Osteoblast (primary cell): ENCODE measurements at regions not wholly inside any gene's neighbourhood (a gene's known extent, or its start where the extent isn't known, plus 50 kb on each side); places are given as distances from the start of the nearest gene placed in this dataset.

Source experiments
- DNase-seq: peaks from one replicate; pipeline ENCODE4 v3.0.0; 2011; ENCODE audit warnings: low spot score, mixed read lengths; ENCODE audit not compliant: insufficient read length; ENCODE audit errors: missing footprints
- H2AFZ ChIP-seq: 2 replicates; pipeline ENCODE4 v1.6.0; 2011; ENCODE audit warnings: mild to moderate bottlenecking, low read length
- H3K27ac ChIP-seq: 2 replicates; pipeline ENCODE4 v1.5.1; 2011; ENCODE audit warnings: mild to moderate bottlenecking, low read depth, low read length, moderate library complexity
- H3K27me3 ChIP-seq: 2 replicates; pipeline ENCODE4 v1.6.0; 2012; ENCODE audit warnings: mild to moderate bottlenecking, control low read depth, inconsistent platforms, low read length, moderate library complexity; ENCODE audit not compliant: insufficient read depth
- H3K36me3 ChIP-seq: 2 replicates; pipeline ENCODE4 v1.5.1; 2011; ENCODE audit warnings: mild to moderate bottlenecking, low read length, control low read depth, moderate library complexity; ENCODE audit not compliant: insufficient read depth
- H3K4me1 ChIP-seq: 2 replicates; pipeline ENCODE4 v1.5.1; 2011; ENCODE audit warnings: mild to moderate bottlenecking, low read length, control low read depth, moderate library complexity; ENCODE audit not compliant: insufficient read depth
- H3K4me2 ChIP-seq: 2 replicates; pipeline ENCODE4 v1.6.0; 2011; ENCODE audit warnings: mild to moderate bottlenecking, low read length; ENCODE audit not compliant: insufficient read depth
- H3K4me3 ChIP-seq: fragments of 200-600 bp; sonication (generic); 3 replicates; pipeline ENCODE4 v1.5.1; 2012; ENCODE audit warnings: mild to moderate bottlenecking, low read length, inconsistent platforms; ENCODE audit not compliant: insufficient read depth
- H3K79me2 ChIP-seq: 2 replicates; pipeline ENCODE4 v1.6.0; 2012; ENCODE audit warnings: mild to moderate bottlenecking, low read length, control low read depth, inconsistent platforms; ENCODE audit not compliant: insufficient read depth
- H3K9me3 ChIP-seq: 2 replicates; pipeline ENCODE4 v1.5.1; 2011; ENCODE audit warnings: low read depth, low read length, control low read depth
- H4K20me1 ChIP-seq: 2 replicates; pipeline ENCODE4 v1.6.0; 2012; ENCODE audit warnings: mild to moderate bottlenecking, low read length, control low read depth; ENCODE audit not compliant: insufficient read depth
- CTCF ChIP-seq: IDR thresholded peaks from 2 replicates; pipeline ENCODE4 v1.5.1; 2011; ENCODE audit warnings: mild to moderate bottlenecking, low read depth, low read length, moderate library complexity; ENCODE audit errors: extremely low read depth

- TF ChIP-seq CTCF: no peak
- no peak overlapping the region for H3K4me3 ChIP-seq
Observed at GRCh38 chr2:8371653-8372052, 310.2 kb upstream of the ID2 start.

GRCh38 chr2:8374782-8375181, 307.1 kb upstream of the ID2 start:
- no peaks in the 10 kb centered on the region for H3K79me2 ChIP-seq
- DNase-seq: no peak
- no peak overlapping the region for H3K4me2 ChIP-seq
- no peaks in the 10 kb centered on the region for H3K9me3 ChIP-seq
- no peaks in the 10 kb centered on the region for H3K4me1 ChIP-seq
- no peaks in the 10 kb centered on the region for H4K20me1 ChIP-seq
- H3K36me3 ChIP-seq: no peaks in the 10 kb centered on the region
- no peak for TF ChIP-seq CTCF
- no peak overlapping the region for H3K27ac ChIP-seq
- no peaks in the 10 kb centered on the region for H3K27me3 ChIP-seq
- H2AFZ ChIP-seq: no peak overlapping the region
- no peak overlapping the region for H3K4me3 ChIP-seq

More at GRCh38 chr2:8371653-8372052, 310.2 kb upstream of the ID2 start:
- Histone ChIP-seq H2AFZ (no peak overlapping the region), H3K27me3 (no peaks in the 10 kb centered on the region), H3K4me1 (no peaks in the 10 kb centered on the region), H3K4me2 (no peak overlapping the region), H3K27ac (no peak overlapping the region), H3K9me3 (no peaks in the 10 kb centered on the region), H4K20me1 (no peaks in the 10 kb centered on the region), H3K36me3 (no peaks in the 10 kb centered on the region), H3K79me2 (no peaks in the 10 kb centered on the region)
- no peak for DNase-seq

- no peaks in the 10 kb centered on the region for H3K4me1 ChIP-seq
- H3K27me3 ChIP-seq: no peaks in the 10 kb centered on the region
- no peak overlapping the region for H2AFZ ChIP-seq
- no peaks in the 10 kb centered on the region for H3K36me3 ChIP-seq
- H3K79me2 ChIP-seq: no peaks in the 10 kb centered on the region
- no peak overlapping the region for H3K27ac ChIP-seq
- H3K4me2 ChIP-seq: no peak overlapping the region
- TF ChIP-seq CTCF: no peak
- H4K20me1 ChIP-seq: no peaks in the 10 kb centered on the region
- no peaks in the 10 kb centered on the region for H3K9me3 ChIP-seq
- no peak overlapping the region for H3K4me3 ChIP-seq
- no peak for DNase-seq
Observed at GRCh38 chr2:8376603-8377410, 305.0 kb upstream of the ID2 start.

GRCh38 chr2:8378016-8378810, 303.6 kb upstream of the ID2 start:
- no peak for TF ChIP-seq CTCF
- no peak for DNase-seq
- Histone ChIP-seq H3K27ac (no peak overlapping the region), H3K79me2 (no peaks in the 10 kb centered on the region), H3K36me3 (no peaks in the 10 kb centered on the region), H3K4me1 (no peaks in the 10 kb centered on the region), H3K9me3 (no peaks in the 10 kb centered on the region), H3K27me3 (no peaks in the 10 kb centered on the region), H2AFZ (no peak overlapping the region), H3K4me3 (no peak overlapping the region), H3K4me2 (no peak overlapping the region), H4K20me1 (no peaks in the 10 kb centered on the region)
